ENCODE measurements at regions not wholly inside any gene's neighbourhood (a gene's known extent, or its start where the extent isn't known, plus 50 kb on each side); places are given as distances from the start of the nearest gene placed in this dataset.

- DNase-seq = no peak
Observed at GRCh38 chr4:14059006-14059405, 431.5 kb upstream of the BOD1L1 start.

DNA sequence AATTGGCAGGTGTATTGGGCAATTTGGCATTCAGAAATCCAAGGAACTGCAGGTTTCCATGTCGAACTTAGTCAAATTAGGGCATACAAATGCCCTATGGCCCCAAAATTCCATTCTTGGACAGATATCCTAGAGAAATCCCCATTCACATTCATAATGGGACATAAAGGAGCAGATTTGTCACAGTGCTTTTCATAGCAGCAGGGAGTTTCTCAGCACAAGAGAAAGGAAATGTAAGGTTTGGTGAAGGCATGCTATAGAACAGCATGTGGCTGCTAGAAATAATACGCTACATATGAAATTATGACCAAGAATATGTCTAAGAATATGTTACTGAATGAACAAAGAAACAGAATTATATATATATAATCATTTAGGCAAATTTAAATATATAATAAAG lies 437.5 kb upstream of the BOD1L1 start:
- DNase-seq = no peak

- DNase-seq = no peak
Observed at GRCh38 chr4:14065406-14065805, 437.9 kb upstream of the BOD1L1 start.

DNA sequence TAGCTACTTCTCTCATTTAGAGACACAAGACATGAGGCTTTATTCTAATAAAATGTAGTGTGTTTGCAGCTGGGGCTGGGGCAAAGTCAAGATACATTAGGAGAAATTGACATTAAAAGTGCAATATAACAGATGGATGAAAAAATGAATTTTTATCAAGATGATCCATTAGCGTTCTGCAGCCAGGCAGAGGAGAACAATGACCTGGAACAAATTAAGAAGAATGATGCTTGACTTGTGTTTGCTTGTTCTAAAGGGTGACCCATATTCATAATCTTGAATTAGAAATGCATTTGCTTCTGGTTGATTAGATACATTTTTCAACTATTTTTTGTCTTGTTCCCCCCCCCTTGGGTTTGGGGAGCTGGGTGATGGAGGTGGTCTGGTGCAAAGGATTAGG lies 439.5 kb upstream of the BOD1L1 start:
- DNase-seq = no peak

- DNase-seq = no peak
Observed at GRCh38 chr4:14069886-14070285, 442.4 kb upstream of the BOD1L1 start.

GRCh38 chr4:14070289-14070880 lies 442.9 kb upstream of the BOD1L1 start:
- no peak for DNase-seq

- no peak for DNase-seq
Observed at GRCh38 chr4:14072506-14072905, 445.0 kb upstream of the BOD1L1 start.

GRCh38 chr4:14076776-14077175 lies 449.3 kb upstream of the BOD1L1 start:
- peak; percentile 3 for DNase-seq

DNA sequence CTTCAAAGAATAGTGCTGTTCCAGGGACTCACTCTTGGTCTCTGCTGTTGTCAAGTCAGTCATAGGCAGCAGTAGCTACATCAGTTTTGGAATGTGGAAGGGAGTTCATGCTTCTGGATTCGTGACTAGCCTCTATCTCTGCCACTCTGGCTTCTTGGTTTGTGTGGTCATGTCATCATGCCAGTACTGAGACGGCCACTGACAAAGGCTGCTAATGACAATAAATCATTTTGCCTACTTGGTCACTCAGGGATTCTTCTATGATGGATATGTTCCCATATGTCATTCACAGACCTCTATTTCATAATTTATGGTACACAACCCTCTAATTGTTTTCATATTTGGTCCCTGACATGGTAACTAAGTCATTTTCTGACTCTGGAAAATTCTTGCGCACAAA lies 450.8 kb upstream of the BOD1L1 start:
- no peak for DNase-seq

DNA sequence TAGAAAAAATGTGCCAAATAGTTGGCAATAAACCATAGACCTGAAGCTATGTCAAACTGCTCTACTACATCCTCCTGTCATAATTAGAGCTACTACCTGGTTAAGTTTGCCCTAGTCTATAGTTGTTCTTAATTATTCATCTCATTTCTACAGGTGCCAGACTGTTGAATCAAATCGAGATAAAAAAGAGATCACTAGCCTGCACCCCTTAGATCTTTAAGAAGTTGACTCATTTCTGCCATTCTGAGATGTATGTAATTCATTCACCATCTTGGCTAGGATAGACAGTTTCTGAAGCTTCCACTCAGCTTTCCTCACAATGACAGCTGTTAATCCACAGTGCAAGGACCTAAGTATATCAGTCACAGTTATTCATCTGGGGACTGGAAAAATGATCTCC lies 452.1 kb upstream of the BOD1L1 start:
- DNase-seq = no peak

DNA sequence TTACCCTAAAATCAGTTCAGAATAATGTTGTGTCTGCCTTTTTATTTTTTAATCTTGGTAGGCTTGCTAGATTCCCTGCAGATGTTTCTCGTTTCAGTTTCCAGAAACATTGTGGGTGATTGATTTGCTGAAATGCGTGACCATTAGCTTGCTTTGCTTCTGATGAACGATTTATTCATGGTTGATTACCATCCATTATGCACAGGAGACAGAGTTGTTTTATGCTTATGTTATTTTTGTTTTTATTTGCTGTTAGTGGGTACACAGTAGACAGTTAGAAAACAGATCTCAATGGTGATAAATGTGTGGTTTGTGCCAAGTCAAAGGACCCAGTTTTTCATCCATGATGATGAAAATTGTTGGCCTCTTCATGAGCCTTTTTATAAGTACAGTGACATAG lies 455.6 kb upstream of the BOD1L1 start:
- no peak for DNase-seq

GRCh38 chr4:14084598-14084997 lies 457.1 kb upstream of the BOD1L1 start:
- no peak for DNase-seq

DNA sequence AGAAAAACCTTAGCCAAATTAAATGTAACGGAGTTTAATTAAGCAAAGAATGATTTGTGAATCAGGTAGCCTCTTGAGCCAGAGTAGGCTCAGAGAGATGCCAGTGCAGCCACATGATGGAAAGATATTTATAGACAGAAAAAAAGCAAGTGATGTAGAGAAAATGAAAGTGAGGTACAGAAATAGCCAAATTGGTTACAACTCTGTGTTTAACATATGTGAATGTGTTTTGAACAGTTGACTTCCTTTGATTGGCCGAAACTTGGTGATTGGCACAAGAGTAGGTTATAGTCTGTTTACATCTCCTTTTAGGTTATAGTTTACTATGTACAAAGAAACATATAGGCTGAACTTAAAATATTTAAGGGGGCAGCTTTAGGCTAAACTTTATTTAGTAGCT lies 459.9 kb upstream of the BOD1L1 start:
- DNase-seq = no peak

DNA sequence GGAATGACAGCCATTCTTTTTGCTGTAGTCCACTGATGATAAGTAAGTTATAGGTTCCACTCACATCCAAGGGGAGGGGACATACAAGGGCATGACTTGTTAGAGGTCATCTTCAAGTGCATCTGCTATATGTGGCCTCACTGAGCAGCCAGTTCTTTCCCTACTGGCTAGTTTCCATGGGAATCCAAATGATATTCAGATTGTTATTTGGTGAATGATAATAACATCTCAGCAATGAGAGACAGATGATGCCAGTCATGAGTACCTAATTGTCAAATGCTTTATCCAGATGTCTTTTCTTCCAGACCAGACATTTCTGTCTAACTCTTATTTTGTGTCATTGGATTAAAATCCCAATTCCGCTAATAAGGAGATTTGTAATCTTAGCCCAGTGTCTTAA lies 460.4 kb upstream of the BOD1L1 start:
- DNase-seq = no peak

- DNase-seq = no peak
Observed at GRCh38 chr4:14091531-14091930, 464.0 kb upstream of the BOD1L1 start.

GRCh38 chr4:14091966-14092365 lies 464.4 kb upstream of the BOD1L1 start:
- DNase-seq = no peak

DNA sequence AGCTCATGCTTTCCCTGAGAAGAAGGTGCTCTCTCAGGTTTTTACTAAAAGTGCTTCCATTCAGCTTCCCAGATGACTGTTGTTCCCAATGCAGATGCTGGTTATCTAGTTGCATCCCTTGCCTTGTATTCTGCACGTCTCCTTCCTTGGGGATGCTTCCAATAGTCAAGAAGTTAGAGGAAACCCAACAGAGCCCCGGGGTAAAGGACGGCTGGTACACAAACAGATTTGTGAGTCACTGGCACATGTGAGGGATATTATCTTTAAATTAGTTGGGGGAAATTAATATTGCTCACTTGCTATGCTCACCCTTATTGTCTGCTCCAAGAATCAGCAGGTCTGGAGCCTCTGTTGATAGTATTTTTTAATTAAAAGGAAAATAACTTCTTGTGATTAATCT lies 465.2 kb upstream of the BOD1L1 start:
- DNase-seq = no peak

- no peak for DNase-seq
Observed at GRCh38 chr4:14095831-14096230, 468.3 kb upstream of the BOD1L1 start.

DNA sequence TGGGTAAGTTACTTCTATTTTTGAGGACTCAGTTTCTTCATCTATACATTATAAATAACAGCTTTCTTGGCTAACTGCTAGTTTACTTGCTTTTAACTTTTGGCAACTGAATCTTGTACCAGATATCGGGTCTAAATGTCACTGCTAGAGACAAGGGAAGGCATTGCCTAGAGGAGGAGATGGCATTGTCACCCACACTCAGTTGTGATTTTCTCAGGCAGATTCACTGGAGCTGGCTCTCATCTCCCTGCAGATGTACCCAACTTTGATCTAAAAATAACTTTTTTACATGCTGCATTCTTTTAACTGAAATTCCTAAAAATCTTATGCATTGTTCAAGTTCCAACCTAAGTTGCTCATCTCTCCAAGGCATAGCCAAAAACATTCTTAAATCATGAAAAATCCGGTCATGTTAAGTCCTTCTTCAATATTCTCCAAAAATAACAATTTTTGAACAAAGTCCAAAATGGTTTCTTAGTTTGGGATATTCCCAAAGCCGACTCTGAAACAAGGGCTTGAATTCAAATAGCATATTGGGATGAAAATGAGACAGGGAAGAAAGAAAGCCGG lies 469.0 kb upstream of the BOD1L1 start:
- DNase-seq = no peak

DNA sequence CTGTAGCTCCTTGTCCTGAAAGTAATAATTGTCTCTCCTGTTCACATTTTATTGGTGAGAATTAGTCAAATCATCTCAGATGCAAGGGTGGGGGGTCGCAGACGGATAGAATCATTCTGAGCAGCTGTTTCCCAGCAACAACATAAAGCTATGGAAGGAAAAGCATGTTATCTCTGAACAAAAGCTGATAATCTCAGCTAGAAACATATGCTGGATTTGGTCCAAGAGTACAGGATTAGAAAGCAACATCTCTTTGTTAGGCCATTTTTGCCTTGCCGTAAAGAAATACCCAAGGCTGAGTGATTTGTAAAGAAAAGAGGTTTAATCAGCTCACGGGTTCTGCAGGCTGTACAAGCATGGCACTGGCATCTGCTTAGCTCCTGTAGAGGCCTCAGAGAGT lies 472.8 kb upstream of the BOD1L1 start:
- DNase-seq = no peak

GRCh38 chr4:14110407-14110806 lies 482.9 kb upstream of the BOD1L1 start:
- no peak for DNase-seq

DNA sequence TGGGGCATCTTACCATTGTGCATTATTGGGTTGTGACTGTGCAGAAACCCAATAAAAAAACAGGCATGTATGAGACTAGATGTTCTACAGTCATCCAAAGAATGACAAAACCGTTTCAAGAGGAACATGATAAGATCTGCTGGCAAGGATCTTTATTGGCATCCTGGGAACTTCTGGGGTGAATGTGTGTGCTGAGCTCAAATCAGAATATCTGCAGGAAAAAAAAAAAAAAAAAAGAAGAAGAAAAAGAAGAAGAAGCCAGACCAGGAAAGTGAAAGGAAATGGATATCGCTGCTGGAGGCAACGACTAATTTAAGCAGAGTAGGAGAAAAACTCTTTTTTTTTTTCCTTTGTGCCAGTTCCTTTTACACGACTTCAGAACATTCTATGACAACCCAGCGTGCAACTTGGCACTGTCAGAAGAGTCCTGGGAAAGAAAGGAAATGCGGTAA lies 484.2 kb upstream of the BOD1L1 start:
- DNase-seq = peak; percentile 31

DNA sequence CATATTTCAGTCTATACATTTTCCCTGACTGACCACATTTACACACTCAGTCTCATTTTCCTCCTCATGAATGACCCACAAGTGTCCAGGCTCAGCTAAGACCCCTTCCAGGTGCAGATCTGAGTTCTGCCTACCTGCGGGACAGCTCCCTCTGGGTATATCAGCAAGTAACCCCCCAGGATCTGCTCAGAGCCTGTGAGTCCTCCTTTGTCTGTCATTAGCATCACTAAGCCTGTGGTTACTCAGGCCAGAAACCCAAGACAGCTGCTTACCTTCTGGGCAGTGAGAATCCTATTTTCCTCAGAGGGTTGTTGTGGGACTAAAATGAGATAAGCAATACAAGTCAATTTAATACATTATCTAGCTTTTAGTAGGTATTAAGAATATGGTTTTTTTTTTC lies 487.6 kb upstream of the BOD1L1 start:
- no peak for DNase-seq

GRCh38 chr4:14117575-14118238 lies 490.2 kb upstream of the BOD1L1 start:
- peak; percentile 59 for DNase-seq

GRCh38 chr4:14124816-14125215 lies 497.3 kb upstream of the BOD1L1 start:
- DNase-seq = no peak

All from hematopoietic multipotent progenitor cell treated with erythropoietin and hydrocortisone succinate and interleukin-3 and kit ligand, for 4 days (in vitro differentiated cells).